Stimulated activated CD4-positive, alpha-beta T cell treated with anti-CD3 and anti-CD28 coated beads, Interleukin-12 subunit alpha, Interleukin-12 subunit beta, amount 100 ng/mL, for 4 hours (primary cell): ENCODE measurements at regions not wholly inside any gene's neighbourhood (a gene's known extent, or its start where the extent isn't known, plus 50 kb on each side); places are given as distances from the start of the nearest gene placed in this dataset.
"Not testable (repeated sequence)": the region's sequence is repeated elsewhere in the genome, so short reads cannot be mapped to it uniquely, and the experiment has no call there.

Source experiments
- DNase-seq: peaks from one replicate; pipeline ENCODE4 v3.0.0-alpha.2; 2020

DNA sequence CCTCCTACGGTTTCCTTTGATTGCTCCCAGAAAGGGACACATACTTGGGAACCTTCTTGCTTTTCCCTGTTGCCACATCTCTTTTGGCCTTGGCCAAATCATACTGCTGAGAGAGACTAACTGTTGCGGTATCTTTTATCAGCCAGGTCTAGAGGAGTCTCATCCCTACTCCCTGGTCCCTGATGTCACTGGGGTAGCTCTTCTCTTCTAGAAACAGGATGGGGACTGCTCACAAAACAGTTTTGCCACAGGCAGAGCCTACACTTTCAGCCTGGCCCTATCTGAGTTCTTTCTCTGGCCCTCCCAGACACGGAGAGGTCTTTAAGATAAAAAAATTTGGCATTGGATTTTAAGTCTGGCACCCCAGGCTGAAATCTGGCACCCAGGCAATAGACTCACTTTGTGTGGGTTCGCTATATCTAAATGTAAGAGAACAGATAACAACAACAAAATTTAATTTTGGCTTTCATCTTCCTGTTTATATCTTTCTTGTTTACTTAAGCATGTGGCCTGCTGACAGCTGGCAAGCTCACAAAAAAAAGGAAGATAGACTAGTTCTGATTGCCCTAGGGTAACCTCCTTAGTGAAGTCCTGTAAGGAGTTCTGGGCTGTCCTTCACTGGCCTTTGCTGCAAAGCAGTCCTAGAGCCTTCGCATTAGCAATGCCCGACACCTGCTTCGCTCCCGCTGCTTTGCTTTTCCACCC, 228.3 kb upstream of the NPVF start:
- DNase-seq: no peak

DNA sequence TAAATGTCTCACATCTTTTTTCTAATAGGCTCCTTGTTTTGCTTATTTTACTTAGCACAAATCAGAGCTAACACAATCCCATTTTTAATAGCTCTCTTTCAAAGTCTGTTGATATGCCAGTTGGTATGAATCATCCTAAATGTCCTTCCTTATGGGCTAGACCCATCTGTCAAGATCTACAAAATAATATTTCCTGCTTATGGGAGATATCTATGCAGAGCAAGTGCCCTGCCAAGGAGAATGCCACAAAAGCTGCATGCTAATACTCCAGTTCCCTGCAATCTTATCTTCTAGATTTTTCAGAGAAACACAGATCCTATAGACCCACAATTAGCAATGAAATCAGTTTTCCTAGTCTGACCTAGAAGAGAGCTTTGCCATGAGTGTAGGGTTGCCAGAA, 230.8 kb upstream of the NPVF start:
- no peak for DNase-seq

DNA sequence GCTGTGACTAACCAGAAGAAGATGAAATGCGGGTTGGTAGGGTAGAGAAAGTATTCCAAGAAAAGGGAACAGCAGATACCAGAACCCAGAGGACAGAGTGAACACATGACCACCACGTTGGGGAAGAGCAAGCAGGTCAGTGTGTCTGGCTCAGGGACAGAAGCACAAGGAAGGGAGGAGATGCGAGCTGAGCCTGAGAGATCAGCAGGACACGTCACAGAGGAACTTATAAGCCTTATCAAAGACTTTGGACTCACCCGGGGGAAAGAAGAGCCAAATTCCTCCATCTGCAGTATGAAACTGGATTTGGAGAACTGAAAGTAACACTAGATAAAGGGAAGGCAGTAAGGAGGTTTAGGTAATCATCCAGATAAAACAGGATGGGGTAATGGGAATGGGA, 232.1 kb upstream of the NPVF start:
- no peak for DNase-seq

DNA sequence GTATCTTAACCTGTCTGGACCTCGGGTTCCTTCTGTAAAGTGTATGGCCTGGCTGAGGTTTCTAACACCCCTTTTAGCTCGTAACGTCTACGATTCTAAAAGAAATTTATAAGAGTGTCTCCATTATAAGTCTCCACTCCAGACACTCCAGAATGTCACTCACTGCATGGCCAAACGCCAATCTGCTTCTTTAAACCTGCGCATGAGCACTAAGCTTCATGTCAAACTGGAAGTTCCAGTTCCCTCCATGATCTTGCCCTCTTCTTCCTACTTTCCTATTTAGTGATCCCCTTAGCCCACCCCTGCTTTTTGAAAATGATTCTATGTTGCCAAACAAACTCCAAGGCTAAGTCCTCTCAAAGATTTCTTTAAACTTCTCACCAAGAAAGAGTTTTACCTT, 241.4 kb upstream of the NPVF start:
- no peak for DNase-seq

DNA sequence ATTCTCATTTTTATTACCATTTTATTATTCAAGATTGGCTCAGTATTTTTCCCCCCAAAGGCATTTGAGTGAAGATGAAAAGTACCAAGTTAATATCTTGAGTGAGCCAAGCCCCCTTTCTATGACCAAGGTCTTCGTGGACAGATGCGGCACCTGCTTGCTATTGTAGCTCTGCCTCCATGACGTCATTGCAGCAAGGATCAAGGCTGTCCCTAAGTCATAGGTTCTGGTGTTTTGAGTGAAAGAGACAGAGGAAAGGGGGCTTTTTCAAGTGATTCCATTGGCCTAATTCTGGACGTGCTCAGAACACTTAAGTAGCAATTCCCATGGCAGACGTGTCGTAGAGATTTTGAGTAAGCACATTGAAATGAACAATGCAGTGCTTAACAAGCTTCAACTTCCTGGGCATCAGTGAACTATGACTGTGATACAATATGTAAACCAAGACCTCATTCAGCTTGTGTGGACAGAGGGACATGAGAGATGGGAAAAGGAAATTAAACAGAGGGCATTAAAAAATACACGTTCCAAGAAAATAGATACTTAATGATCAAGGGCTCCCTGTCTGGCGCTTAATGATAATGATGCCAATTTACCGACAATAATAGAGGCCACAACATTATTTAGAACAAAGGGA, 248.7 kb upstream of the NPVF start:
- DNase-seq: no peak

DNA sequence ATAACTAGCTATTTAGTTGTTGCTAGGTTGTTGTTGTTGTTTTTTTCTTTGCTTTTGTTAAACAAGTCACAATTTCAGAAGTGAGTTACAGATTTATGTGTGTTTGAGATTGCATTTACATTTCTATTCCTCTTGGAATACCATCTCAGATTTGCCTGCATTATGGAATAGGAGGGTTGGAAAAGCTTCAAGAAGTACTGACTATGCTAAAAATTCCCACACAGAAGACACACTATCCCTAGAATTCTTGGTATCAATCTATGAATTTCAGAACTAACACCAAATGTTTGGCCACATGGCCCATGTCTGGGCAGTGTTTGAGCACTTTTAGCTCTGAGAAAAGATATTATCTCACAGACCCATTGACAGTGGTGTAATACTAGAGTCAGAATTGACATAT, 249.9 kb upstream of the NPVF start:
- DNase-seq: not testable (repeated sequence)

DNA sequence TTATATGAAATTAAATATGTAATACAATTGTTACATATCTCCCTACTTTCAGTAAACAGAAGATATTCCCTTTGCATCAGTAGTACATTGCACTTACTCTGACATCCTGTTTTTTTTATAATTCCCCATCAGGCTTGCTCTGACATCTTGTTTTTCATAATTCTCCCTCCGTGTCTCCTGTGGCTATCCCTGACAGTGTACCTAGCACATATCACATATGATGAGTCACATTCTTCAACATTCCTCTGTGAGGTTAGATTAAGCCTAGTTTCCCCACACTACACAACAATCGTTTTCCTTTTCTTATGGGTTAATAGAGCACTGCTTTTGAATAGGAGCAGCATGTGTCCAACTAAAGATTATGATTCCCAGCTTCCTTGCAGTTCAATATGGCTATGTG, 250.6 kb upstream of the NPVF start:
- DNase-seq: no peak

DNA sequence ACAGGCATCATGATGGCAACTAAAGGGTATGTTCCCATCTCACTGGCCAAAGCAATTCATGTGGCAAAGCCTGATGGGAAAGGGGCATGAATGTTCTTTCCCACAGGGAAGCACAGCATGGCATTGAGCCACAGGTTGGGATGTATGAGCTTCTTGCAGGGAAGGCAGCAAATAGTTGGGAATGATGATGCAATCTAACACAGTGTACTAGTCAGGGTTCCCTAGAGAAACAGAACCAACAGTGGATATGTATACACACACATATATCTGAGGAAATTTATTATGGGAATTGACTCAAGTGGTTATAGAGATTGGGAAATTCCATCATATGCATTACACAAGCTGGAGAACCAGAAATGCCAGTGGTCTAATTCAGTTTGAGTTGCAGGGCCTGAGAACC, 253.6 kb upstream of the NPVF start:
- DNase-seq: no peak

DNA sequence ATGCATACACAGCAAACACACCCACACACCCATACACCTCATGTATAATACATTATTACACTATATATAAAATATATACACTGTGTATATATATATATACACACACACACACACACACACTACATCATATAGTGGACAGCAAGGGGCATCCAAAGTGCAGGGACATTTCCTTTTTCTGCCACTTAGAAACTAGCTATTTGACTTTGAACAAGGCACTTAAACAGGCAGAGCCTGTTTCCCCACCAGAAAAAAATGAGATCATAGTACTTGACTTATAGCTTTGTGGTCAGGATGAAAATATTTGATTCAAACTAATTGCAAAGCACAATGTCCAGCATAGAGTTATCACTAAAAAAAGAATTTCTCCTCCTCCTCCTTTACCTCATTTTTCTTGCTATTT, 254.3 kb upstream of the NPVF start:
- no peak for DNase-seq

DNA sequence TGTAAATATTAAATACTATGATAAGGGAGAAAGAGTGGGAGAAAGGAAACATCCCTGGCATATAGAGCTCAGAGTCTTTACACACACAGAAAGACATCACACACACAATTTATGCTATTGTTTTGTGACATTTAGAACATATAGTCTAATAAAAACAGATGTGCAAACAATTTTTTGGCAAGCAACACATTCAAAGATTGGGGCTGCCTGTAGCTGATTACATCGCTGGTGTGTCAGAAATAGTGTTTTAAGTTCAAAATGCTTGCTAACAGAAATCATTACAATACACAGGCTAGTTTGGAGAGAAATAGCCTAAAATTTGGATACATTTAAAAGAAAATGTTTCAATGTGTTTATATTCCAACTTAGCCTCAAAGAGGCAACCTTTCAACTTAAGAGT, 256.7 kb upstream of the NPVF start:
- DNase-seq: no peak

DNA sequence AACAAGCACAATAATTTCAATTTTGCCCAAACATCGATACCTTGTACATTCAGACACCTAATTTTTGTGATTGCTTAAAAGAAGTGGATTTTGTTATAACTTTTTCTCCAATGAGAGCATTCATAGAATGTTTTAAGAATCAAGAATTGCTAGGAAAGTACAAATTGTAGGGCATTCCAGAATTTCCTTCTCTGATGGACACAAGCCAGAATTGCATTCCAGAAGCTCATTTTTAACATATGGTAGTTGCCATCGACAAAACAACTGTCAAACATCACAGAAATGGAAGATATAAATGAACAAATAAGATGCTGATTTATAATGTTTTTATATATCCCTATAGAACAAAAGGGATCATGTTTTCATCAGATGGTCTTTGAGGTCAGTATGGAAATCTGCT, 258.4 kb upstream of the NPVF start:
- DNase-seq: no peak

DNA sequence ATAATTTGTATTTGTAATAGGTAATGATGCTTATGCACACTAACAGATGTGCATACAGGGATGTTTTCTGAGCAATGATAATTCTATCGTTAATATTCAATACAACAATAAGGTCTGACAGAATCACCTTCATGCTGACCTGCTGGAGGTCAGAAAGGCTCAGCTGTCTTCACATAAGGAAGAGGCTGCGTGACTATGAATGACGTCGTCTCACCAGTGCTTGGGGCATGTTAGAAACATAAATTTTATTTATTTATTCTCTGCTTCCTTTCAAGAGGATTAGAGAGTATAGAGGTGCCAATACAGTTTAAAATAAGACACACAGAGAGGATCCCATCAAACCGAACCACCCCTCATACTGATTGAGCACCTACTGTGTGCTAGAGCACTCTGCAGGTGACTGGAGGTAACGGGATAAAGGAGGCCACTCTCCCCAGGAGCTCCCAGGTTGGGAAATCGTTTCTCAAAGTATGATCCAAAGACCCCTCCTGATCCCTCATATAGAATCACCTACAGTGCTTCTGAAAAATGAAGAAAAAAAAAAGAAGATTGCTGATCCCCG, 265.6 kb upstream of the NPVF start:
- no peak for DNase-seq

DNA sequence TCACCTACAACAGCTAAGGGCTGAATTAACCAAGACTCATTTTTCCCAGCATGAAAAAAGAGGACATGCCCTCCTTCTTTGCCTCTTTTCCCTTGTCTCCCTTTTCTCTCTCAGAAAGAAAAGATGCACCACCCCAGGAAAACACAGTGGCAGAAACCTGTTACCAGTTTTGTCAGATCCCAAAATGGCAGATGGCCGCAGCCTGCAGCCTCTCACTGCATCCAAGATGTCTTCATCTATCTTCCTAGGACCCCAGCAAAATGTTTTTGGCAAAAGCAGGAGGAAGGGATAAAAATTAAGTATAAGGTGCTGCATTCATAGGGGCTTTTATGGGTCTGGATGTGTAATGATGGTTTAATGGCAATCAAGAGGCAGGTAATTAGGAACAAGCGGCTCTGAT, 266.6 kb upstream of the NPVF start:
- no peak for DNase-seq

DNA sequence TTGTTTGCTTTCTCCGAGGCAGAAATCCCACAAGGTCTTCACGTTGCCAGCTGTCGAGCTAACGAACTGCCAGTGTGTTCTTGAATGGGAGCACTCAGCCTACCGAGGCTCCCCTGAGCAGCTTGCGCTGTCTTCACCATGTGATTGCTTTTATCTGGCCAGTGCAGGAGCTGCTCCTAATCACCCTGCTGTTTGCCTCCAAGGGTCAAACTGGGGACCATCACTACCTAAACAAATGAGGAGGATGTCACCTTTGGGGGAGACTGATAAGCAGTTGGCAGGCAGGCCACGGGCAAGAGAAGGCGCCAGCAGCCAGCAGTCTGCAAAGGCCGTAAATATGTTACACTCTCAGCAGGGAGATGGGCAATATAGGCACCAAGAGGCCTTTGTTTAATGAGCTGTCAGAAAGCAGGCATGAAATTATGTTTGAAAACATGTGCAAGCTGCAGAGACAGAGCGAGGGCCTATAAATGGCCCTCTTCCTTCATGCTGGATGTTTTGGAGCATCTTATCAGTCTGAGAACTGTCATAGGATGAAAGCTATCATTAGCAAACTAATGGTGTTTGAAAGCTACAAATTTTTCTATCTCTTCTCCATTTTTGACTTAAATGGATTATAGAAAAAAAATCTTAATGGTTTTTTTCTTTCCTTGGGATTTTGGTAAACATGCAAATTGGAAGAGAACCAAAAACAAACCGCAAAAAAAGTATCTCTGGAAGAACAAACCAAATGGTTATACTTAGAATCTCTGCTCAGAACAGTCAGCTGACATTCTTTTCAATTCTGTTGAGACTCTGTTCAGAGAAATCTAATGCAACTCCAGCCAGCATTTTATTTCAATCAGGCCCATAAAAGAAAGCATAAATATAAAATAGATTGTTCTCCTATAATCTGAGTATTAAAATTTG, 267.3 kb upstream of the NPVF start:
- no peak for DNase-seq

DNA sequence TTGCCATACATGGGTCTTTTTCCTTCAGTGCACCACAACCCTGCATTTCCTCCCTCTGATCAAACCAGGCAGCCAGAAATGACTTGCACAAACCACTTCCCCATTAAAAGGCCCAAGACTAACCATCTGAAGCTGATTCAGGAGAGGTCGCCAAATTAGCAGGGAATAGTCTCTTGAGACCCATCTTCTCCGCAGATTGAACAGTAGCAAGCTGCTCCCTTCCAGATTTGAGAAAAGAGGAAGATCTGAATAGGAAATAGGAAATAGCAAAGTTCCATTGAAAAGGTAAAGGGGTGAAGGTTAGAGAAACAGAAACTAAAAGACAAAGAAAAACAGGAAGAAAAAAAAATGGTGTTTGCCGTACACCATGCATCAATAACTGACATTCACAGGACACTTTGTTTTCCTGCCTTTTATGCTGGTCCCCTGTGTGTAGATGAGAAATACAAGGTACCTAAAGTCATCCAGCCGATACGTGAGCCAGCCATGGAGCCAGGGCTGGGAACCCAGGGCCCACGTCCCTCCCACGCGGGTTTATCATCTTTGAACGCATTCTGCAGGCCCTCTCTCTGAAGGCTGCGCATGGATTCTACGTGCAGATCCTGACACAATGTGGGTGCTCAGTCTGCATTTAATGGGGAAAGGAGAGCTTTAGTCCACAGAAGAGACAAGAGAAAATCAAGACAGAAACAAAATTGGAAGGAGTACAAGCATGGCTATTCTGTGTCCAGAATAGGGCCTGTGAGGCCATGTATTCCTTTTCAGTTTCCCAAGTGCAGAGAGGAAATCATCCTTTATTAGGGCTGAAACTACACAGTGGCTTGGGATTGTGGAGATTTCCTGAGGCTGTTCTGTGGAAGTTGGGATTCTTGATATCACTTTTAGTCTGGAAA, 268.4 kb upstream of the NPVF start:
- DNase-seq: no peak

DNA sequence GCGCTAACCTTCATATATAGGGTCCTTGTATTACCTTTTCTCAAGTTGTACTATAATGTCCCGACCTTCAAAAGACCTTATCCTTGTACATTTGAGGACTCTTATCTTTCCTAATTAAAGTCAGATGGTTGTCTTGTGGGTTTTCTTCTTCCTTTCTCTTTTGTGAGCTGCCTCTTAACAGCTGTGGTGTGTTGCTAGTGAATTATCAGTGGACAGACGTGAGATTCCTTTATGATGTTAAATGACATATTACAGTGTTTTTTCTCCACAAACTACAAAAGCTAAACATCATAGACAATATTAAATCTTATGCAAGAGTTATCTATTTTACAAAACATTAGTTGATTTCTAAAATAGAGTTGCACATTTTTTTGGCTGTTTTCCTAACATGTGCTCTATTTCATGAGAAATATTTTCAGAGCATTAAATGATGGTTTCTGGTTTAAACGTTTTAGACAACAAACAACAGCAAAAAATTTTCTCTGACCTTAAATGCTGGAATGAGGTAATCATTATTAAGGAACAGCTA, 272.2 kb upstream of the NPVF start:
- no peak for DNase-seq

DNA sequence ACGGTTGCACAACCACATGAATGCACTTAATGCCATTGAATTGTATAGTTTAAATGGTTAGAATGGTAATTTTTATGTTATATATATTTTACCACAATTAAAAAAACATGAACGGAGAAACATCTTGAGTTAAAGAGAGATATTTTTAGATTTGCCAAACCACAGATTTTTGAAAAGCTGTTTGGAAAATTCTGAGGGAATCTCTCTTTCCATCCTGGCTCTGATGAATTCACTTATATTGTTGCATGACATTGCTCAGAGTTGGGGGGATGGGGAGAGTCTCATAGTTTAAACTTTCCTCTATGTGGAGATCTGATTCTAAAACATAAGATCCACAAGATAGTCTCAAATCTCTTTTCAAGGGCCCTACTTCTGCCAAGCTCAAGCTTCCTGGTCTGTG, 275.0 kb upstream of the NPVF start:
- no peak for DNase-seq

DNA sequence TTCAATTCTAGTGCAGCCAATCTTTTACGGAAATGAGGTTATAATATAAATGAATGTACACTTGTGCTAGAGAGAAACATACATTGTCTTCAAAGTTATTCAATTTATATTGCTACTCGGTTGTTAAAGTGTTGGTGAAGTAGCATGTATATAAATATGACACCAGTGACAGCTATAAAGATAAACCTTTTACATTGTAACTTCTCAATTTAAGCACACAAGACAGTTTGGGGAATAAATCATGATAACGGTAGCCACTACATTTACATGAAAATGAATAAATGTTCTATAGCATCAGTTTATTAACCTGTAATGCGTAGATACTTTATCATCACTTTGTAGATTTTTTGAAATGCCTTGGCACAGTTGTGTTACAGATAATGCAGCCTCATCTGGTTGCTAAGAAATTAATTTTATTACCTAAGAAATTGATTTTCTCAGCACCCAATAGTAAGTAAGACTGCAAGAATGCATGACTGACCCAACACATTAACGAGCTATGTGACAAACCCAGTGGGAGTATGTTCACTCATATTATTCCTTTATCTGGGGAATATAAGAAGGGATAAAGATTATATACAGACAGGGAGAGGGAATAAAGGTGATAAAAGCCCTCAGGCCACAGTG, 283.9 kb upstream of the NPVF start:
- no peak for DNase-seq

DNA sequence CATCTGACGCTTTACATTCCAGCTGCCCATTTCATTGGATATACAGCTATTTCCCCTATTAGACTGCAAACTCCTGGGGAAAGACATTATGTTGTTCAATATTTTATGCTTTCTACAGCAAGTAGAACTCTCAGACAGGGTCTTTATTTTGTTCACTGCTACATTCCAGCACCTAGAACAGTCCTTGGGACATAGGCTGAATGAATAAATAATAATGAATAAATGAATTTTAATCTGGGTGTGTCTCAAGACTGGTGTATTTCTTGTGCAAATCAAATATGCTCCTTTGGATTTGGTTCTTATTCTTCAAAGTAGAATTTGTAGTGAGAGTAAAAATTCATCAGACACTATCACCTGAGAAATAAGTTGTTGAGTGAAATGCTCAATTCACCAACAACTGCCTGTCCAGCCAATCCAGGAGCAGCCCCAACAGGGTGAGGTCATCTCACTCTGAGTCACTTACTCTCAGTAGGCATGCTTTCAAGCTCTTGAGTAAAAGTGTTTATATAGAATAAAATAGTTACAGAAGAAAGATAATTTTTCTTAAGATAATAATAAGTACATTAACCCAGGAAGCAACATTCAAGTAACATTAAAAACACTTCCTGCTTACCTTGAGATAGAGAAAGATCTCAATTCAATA, 287.5 kb upstream of the NPVF start:
- no peak for DNase-seq

DNA sequence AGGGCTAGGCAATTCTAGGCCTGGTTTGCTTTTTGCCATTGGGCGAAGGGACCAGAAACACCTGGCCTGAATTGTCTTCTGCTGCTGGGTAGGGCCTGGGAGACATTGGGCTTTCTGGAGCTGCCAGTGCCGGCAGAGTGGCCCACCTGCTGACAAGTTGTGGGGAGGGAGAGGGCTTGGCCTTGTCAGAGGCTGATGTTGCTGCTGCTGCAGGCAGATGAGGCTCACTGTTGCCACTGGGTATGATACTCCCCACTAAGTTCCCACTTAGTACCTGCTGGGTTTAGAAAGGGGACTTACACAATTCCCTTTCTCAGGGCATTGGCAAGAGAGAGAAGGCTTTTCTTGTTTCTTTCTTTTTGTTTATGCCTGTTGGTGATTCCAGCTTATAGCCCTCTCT, 289.6 kb upstream of the NPVF start:
- no peak for DNase-seq

DNA sequence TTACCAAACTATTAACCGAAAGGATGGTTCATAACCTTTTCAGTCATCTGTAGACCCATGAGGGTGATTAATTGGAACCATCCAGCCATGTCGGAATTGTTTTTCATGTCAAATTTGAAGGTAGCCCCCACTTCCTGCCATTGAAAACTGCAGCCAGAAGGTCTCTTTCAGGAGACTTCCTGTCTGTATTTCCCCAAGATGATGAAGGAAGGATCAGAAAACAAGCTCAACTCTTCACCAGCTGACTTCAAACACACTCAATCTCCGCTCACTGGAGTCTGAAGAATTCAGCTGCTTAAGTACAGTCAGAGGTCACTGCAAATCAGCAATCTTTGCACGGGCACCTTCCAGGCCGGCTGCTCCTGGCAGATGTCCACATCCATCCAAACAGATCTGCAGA, 291.7 kb upstream of the NPVF start:
- no peak for DNase-seq
